ENCODE measurements at regions not wholly inside any gene's neighbourhood (a gene's known extent, or its start where the extent isn't known, plus 50 kb on each side); places are given as distances from the start of the nearest gene placed in this dataset.
"Not testable (repeated sequence)": the region's sequence is repeated elsewhere in the genome, so short reads cannot be mapped to it uniquely, and the experiment has no call there.

DNA sequence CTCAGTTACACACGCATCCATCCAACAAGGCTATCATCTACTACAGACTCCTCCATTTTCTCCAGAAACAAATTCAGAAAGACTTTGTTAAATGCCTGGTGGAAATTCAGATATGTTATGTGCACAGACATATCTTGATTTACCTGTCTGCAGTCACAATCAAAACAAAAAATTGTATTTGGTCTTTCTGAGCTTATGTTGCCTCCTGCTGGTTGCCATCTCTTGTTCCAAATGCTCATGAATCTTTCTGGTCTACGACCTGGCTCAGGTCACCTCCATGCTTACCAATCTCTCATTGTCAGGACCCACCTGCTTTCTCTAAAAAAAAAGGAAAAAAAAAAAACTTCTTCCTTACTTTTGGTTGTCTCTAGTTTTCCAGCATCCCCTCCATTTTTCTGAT, 169.2 kb upstream of the PLXNC1 start:
- peak in 1 of 2 donors; percentile 8 for DNase-seq

GRCh38 chr12:93980711-93981110, 167.7 kb upstream of the PLXNC1 start:
- DNase-seq, result no peak

GRCh38 chr12:93981411-93981810, 167.0 kb upstream of the PLXNC1 start:
- DNase-seq, result no peak

- no peak for DNase-seq
These were observed 165.5 kb upstream of the PLXNC1 start for GRCh38 chr12:93982771-93983315.

DNA sequence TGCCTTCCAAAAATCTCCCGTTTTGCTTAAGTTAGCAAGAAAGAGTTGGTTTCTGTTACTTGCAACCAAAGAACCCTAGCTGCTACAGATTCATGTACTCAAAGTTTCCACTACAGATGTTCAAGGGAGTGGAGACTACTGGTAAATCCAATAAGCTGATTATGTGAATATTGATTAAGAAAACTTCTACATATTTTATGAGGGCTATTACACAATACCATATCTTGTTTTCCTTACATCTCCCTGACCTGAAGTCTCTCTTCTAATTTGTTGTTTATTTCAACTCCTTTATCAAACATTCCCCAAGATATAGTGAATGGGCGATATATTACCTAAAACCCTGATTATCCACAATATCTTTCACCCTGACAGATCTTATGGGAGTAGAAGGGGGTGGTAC, 164.4 kb upstream of the PLXNC1 start:
- no peak for DNase-seq

GRCh38 chr12:93989949-93990348, 158.4 kb upstream of the PLXNC1 start:
- no peak for DNase-seq

- DNase-seq, result peak; percentile 37 to 63
These were observed 157.3 kb upstream of the PLXNC1 start for GRCh38 chr12:93990832-93991803.

GRCh38 chr12:93991829-93992461, 156.4 kb upstream of the PLXNC1 start:
- DNase-seq, result no peak

- no peak for DNase-seq
These were observed 153.7 kb upstream of the PLXNC1 start for GRCh38 chr12:93994721-93995120.

- no peak for DNase-seq
These were observed 152.1 kb upstream of the PLXNC1 start for GRCh38 chr12:93996321-93996720.

GRCh38 chr12:94001691-94002090, 146.7 kb upstream of the PLXNC1 start:
- DNase-seq, result no peak

- not testable (repeated sequence) for DNase-seq
These were observed 145.5 kb upstream of the PLXNC1 start for GRCh38 chr12:94002925-94003324.

DNA sequence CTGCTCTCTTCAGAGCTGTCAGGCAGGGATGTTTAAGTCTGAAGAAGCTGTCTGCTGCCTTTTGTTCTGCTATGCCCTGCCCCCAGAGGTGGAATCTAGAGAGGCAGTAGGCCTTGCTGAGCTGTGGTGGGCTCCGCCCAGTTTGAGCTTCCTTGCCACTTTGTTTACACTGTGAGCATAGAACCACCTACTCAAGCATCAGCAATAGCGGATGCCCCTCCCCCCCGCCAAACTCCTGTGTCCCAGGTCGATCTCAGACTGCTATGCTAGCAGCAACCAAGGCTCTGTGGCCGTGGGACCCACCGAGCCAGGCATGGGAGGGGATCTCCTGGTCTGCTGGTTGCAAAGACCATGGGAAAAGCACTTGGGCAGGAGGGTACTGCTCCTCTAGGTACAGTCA, 140.5 kb upstream of the PLXNC1 start:
- not testable (repeated sequence) for DNase-seq

- DNase-seq, result no peak
These were observed 138.1 kb upstream of the PLXNC1 start for GRCh38 chr12:94010307-94010706.

DNA sequence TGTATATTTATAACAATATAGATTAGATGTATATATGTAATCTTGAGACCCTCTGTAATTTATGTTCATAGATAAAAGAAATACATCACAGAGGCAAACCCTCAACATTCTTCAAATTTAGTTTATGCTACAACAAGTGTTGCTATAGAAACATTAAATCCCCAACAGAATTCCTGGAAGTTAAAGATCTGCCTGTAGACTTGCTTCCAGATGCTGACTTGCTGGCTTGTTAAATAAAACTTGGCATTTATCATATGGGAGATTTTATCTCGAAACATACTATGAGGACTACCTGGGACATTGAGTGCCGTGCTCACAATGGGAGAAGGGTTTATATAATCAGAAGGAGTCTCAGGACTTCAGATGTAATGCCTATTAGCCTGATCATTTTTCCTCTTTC, 136.3 kb upstream of the PLXNC1 start:
- no peak for DNase-seq

GRCh38 chr12:94012590-94012989, 135.8 kb upstream of the PLXNC1 start:
- no peak for DNase-seq

DNA sequence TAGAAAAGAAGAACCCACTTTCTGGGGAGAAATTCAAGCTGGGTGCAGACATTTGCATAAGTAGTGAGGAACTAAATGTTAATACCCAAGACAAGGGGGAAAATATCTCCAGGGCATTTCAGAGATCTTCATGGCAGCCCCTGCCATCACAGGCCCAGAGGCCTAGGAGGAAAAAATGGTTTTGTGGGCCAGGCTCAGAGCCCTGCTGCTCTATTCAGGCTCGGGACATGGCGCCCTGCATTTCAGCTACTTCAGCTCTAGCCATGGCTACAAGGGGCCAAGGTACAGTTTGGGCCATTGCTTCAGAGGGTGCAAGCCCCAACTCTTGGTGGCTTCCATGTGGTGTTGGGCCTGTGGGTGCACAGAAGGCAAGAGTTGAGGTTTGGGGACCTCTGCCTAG, 131.1 kb upstream of the PLXNC1 start:
- not testable (repeated sequence) for DNase-seq

- no peak for DNase-seq
These were observed 128.0 kb upstream of the PLXNC1 start for GRCh38 chr12:94020335-94020734.

DNA sequence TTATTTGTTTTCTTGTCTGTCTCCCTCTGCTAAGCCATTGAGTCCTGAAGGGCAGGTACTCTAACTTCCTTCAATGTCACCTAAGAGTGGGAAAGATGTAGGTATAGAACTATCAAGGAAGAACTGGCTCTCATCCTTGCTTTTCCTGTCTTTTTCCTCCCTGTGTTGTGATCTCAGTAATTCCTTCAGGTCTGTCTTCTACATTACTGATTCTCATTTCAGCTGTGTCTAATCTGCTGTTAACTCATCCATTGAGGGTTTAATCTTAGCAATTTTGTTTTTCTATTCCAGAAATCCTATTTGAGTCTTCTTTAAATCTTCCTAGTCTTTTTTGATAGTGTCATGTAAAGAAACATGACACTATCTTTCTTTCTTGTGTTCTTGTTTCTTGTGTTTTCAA, 124.5 kb upstream of the PLXNC1 start:
- DNase-seq, result no peak

DNA sequence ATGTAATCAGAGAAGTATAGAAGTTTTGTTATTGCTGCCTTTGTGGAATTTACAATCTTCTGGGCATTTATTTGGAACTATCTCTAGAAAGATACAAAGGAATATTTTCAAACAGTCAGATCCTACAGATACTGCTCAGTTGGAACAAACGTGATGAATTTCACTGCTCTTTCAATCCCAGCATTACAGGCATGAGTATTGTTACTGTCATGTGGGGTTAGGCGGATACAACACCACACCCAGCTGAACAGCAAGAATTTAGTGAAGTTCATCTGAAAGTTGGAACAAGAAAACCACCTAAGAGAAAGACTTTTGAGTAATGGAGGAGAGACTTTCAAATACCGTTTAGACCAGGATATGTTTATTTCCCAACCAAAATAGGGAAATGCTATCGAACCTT, 123.3 kb upstream of the PLXNC1 start:
- DNase-seq, result no peak

- no peak for DNase-seq
These were observed 122.6 kb upstream of the PLXNC1 start for GRCh38 chr12:94025756-94026155.

DNA sequence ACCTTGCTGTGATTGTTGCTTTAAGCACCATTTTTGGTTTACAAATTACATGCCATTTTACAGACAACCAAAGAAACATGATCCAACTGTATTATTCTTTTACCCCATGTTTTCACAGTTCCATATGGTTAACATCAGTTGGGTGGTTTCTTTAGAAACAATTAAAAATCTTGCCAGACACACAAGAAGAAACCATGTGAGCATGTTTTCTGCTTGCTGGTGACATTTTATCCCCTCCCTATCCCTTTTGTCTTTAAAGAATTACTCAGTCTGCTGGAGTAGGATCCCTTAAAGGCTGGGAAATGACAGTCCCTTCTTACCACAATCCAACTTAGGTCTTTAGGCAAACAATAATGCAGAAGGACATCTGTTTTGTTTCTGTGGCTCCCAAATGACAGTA, 121.8 kb upstream of the PLXNC1 start:
- no peak for DNase-seq

GRCh38 chr12:94027561-94027960, 120.8 kb upstream of the PLXNC1 start:
- DNase-seq, result no peak

All from right lung (tissue), 2 donors.